ENCODE measurements at regions not wholly inside any gene's neighbourhood (a gene's known extent, or its start where the extent isn't known, plus 50 kb on each side); places are given as distances from the start of the nearest gene placed in this dataset.
"Not testable (repeated sequence)": the region's sequence is repeated elsewhere in the genome, so short reads cannot be mapped to it uniquely, and the experiment has no call there.

- DNase-seq: no peak
Measured at GRCh38 chr10:123381224-123381623, 227.0 kb downstream of the BUB3 start.

DNA sequence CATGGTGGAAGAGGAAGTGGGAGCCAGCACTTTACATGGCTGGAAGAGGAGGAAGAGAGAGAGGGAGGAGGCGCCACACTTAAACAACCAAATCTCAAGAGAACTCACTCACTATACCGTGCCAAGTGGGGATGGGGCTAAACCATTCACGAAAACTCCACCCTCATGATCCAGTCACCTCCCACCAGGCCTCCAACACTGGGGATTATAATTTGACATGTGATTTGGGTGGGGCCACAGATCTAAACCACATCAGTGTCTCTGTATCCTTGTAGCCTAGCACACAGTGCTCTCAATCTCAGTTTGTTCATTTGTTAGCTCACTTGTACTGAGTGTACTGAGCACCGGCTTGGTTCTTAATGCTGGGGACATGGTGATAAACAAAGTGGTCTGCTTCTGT, 228.3 kb downstream of the BUB3 start:
- no peak for DNase-seq

DNA sequence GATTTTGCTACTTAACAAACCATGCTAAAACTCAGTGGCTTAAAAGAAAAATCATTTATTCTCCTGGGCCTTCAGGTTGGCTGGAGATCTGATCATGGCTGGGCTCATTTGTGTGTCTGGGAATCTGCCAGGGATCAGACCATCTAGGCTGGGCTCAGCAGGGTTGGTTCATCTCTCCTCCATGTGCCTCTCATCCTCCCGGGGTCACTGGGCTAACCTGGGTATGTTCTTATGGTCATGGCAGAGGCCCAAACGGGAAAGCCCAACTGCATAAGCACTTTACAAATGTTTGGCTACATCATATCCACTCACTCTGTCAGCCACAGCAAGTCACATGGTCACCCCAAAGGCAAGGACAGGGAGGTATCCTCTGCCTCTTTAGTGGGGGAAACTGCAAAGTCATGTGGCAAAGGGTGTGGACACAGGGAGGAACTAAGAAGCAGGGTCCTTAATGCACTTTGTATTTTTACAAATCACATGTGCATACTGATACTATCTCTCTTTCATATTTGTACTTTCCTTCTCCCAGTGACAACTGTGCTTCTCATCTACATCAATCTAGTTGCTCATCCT, 231.4 kb downstream of the BUB3 start:
- DNase-seq: no peak

GRCh38 chr10:123389520-123389919, 235.3 kb downstream of the BUB3 start:
- no peak for DNase-seq

DNA sequence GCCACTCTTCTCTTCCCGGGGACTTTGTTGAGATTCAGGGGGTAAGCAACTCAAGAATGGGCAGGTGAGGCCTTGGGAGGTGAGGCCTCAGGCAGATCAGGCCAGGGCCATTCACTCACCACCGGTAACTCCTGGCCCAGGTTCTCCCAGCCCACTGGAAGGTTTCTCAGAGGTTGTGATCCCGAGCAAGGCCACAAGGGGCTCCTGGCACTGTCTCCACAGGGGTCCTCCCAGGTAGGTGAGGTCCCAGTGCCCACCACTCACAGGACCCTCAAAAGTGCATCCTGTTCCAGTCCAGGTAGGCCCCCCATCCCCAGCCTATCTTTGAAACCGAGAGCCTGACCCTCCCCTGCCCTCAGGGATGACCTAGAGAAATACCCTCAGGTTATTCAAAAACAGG, 236.1 kb downstream of the BUB3 start:
- DNase-seq: no peak

DNA sequence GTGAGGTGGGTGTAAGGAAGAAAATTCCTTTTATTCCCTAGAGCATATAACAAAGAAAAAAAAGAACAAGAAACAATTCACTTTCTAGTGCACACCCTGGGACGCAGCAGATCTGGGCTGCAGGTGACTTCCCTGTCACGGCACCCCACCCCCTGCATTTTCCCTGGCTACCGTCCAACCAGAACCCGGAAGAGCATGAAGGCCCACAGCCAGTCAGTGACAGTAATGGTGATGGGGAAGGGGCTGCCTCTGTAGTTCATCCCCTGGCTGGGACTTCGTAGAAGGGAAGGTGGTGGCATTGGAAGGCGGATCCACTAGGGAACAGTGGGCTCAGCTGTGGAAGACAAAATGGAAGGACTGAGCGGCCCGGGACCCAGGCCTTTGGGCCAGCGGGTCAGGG, 236.7 kb downstream of the BUB3 start:
- DNase-seq: no peak

DNA sequence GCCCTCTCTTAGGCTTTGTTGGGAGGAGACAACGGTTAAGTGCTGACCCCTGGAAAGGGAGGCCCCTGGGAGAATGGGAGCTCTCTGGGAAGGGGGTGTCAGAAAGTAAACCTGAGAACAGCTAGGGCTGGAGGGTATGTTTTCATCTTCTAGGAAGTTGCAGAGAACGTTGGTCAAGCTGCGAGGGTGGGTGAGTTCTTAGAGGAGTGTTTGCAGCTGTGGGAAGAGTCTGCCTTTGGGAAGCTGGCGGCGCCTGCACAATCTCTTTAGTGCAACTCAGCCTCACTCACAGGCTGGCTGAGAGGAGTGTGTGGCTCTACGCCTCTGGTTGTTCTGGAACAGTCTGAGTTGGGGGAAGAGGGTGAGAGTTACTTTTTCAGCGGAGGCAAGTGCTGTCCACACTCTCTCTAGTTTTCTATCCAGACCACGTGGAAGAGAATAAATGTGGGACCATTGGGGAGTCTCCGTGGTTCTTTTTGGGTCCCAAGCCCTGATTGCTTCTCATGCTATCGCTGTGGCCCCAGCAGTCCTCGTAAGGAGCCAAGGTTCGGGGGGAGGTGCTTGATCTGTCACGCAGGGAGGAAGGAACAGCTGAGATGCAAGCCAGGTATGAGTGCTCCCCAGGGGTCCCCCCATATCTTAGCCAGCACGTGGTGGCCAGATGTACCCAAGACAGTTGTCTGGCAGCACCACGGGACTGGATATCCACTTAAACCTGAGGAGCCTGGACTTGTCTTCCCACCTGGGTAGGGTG, 237.2 kb downstream of the BUB3 start:
- DNase-seq: no peak

DNA sequence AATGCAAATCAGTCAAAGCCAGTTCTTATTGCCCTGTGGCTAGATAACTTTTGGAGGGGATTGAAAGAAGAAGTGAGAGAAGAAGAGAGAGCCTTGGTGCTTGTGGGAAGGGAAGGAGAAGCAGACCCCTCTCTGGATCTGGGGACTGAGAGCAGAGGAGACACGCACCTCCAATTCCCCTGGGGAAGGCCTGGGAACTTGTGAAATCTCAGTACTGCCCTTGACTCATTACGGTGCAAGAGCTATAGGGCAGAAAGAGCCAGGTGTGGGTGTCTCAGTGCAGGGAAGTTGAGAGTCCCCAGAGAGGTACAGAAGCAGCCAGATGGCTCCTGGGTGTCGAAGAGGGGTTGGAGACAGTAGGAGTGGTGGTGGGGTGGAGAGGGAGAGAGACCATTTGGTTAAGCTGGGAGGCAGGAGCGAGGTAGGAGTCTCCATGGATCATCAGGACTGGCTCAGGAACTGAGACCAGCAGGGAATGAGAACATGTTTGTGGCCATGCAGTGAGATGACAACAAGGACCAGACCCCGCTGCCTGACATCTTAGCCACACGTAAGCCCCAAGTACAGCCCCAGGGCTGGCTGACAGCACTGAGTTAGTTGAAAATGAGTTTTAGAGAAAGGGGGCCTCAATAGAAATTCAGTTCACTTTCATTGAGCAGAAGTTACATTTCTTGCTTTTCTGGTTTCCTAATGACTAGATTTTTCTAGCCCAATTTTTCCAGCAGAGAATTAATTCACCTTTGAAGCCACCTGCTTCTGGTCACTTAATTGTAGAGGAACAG, 238.2 kb downstream of the BUB3 start:
- DNase-seq: no peak

GRCh38 chr10:123393170-123393569, 239.0 kb downstream of the BUB3 start:
- DNase-seq: no peak

DNA sequence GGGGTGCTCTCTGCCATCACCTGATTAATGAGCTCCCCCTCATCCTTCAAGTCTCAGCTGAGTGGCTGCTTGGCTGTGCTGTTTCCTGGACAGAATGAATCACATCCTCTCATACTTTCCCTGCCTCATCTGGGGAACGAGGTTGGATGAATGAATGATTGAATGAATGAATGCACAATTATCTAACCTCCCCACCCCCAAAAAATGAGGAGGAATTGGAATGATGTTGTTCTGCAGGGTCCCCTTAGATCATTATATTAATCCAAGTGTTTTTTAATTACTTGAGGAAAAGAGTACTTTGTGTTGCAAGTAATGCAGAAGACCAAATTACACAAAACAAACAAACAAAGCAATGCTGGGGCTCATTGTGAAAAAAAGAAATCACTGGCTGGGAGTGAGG, 240.2 kb downstream of the BUB3 start:
- no peak for DNase-seq

DNA sequence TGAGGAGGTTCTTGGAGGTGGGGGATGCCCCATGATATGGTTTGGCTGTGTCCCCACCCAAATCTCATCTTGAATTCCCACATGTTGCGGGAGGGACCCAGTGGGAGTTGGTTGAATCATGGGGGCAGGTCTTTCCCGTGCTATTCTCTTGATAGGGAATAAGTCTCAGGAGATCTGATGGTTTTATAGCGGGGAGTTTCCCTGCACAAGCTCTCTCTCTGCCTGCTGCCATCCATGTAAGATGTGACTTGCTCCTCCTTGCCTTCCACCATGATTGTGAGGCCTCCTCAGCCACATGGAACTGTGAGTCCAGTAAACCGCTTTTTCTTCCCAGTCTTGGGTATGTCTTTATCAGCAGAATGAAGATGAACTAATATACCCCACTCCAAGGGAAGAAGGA, 241.0 kb downstream of the BUB3 start:
- not testable (repeated sequence) for DNase-seq

GRCh38 chr10:123395906-123396305, 241.7 kb downstream of the BUB3 start:
- DNase-seq: no peak

- no peak for DNase-seq
Measured at GRCh38 chr10:123398180-123398591, 244.0 kb downstream of the BUB3 start.

- DNase-seq: no peak
Measured at GRCh38 chr10:123398756-123399155, 244.6 kb downstream of the BUB3 start.

DNA sequence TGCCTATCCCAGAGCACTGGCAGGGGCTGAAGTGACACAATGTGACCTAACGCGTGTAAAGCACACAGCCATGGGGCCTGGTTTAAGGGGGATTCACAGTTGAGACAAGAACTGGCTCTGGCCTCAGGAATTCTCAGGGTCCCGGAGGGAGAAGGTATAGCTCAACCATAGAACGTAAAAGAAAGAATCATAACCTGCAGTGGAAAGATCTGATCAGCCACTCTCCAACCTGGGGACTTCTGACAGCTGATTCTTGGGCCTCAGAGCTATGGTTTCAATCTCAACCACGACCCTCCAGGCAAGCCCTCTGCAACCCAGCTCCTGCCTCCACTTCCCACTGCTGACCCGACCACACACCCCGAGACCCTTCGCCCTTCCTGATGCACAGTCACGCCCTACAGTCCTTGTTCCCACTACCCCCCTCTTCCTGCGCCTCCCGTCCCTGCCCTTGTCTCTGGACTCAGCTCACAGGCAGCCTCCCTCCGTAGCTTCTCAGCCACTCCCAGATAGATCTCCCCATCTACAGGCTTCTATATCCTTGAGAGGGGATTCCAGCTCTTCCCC, 245.2 kb downstream of the BUB3 start:
- DNase-seq: no peak

DNA sequence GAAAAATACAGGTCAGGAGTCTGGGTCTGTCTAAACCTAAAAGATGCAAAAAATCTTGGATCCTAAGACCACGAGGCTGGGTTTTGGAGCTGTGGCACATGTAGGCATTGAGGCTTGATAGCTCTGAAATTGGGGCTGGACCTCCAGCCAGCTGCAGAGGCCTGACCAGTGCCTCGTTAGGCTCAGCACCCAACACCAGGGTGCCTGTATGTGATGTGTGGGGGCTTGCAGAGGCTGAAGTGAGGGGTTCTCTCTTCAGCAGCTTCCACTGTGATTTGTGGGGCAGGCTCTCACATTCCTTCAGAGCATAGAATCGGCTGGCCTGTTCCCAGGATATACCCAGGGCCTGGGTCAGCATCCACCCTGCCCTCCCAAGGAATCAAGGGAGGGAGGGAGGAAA, 247.8 kb downstream of the BUB3 start:
- DNase-seq: no peak

GRCh38 chr10:123402656-123403055, 248.5 kb downstream of the BUB3 start:
- peak; percentile 5 for DNase-seq

DNA sequence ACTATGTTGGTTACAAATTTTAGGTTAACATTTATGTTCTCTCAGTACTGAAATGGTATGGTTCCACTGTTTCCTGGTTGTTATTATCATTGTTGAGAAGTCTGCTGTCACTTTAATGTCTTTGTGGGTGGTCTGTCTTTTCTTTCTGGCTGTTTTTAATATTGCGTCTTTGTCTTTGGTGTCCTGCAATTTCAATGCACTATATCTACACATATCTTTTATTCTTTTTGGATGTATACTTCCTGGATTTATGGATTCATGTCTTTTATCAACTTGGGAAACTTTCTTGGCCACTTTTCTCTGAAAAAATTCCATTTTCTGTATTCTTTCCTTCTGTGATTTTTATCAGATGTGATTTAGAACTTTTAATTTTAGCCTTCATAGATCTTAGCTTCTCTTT, 250.2 kb downstream of the BUB3 start:
- no peak for DNase-seq

- no peak for DNase-seq
Measured at GRCh38 chr10:123408660-123409059, 254.5 kb downstream of the BUB3 start.

DNA sequence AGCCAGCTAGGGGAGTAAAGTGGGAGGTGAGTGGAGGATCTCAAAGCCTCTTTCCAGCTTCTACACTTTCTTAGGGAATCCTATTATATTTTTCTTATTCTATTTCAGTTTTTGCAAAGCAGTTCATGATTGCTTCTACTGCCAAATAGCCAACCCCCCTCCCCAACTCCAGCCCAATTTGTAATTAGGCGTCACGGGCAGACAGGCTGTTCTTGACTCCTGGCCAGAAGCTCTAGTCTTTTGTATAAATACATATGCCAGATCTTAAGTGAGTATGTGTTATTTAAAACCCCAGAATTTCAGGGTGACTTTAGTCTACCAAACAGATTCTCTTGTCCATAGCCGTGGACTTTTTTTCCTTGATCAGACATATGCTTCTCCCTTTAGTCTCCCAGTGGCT, 255.2 kb downstream of the BUB3 start:
- no peak for DNase-seq

DNA sequence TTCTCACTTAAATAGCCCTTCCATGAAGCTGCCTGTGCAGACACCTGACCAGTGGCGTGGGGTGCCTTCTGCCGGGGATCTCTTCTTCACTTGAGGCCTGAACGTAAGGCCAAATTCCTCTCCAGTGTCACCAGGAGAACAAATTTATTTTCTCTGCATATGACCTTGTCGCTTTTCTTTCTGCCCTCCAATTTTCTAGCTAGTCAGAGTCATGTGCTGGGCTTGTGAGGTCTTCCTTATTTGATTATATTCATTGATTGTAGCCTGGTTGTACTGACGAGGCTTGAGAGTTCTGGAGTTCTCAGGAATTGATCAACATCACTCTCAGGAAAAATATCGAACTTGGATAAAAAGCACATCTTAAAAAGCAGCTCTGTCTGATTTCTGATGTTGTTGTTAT, 255.7 kb downstream of the BUB3 start:
- no peak for DNase-seq

DNA sequence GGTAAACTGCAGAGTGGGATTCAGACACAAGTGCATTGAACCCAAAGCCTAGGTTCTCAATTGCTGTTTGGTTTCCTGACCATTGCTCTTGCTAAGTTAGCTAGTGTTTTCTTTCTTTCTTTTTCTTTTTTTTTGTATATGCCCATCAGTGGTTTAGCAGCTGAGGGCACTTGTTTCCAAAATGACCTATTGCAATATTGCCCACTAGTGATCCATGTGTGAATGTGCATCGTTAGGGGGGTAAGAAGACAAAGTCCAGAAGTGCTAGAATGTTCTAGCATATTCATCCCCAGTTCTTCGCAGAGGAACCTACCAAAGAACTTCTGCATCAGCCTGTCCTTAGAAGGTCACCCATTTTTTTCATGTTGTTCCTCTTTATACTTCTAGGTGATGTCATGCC, 252.8 kb upstream of the GPR26 start:
- no peak for DNase-seq

GRCh38 chr10:123415523-123415922, 250.6 kb upstream of the GPR26 start:
- DNase-seq: no peak

DNA sequence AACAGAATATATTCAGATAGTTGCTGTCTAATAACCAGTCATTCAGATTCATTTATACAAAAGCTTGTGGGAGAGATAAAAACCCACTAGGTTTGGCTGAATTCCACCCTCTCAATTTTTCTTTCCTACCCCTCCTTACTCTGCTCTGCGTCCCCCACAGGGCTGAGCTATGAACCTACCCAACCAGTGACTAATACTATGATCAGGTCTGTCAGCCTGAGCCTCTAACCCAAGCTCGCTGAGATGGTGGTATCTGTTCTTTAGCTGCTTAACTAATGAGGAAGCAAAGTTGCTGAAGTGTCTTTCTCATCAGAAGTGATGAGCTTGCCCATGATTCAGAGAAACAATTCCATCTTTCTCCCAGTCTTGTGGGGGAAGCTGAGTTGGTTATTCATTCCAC, 248.7 kb upstream of the GPR26 start:
- no peak for DNase-seq
